HG02938 (cell line): ENCODE measurements at regions not wholly inside any gene's neighbourhood (a gene's known extent, or its start where the extent isn't known, plus 50 kb on each side); places are given as distances from the start of the nearest gene placed in this dataset.
"Not testable (repeated sequence)": the region's sequence is repeated elsewhere in the genome, so short reads cannot be mapped to it uniquely, and the experiment has no call there.

Experiments used
- ATAC-seq: cut with Tn5 transposase; IDR thresholded peaks from one replicate; pipeline ENCODE4 v1.9.1; 2021; ENCODE audit warnings: mild to moderate bottlenecking, moderate library complexity; ENCODE audit not compliant: unreplicated experiment

DNA sequence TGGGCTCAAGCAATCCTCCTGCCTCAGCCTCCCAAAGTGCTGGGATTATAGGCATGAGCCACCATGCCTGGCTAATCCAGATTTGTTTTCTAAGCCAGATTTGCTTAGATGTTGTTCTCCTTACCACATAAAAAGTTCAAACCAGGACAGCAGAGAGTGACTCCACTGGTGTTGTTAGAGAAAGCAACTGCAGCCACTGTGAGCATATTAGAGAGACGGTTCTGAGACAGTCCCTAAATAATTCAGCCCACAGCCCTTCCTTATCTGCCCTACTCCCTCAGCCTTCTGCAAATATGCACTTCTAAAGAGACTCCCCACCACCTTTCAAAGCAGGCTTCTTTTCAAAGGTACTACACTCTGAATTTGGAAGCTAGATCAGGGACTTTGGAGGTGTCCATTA lies 96.1 kb downstream of the DRD1 start:
- no peak for ATAC-seq

- no peak for ATAC-seq
Observed at GRCh38 chr5:175347027-175347426, 97.0 kb downstream of the DRD1 start.

DNA sequence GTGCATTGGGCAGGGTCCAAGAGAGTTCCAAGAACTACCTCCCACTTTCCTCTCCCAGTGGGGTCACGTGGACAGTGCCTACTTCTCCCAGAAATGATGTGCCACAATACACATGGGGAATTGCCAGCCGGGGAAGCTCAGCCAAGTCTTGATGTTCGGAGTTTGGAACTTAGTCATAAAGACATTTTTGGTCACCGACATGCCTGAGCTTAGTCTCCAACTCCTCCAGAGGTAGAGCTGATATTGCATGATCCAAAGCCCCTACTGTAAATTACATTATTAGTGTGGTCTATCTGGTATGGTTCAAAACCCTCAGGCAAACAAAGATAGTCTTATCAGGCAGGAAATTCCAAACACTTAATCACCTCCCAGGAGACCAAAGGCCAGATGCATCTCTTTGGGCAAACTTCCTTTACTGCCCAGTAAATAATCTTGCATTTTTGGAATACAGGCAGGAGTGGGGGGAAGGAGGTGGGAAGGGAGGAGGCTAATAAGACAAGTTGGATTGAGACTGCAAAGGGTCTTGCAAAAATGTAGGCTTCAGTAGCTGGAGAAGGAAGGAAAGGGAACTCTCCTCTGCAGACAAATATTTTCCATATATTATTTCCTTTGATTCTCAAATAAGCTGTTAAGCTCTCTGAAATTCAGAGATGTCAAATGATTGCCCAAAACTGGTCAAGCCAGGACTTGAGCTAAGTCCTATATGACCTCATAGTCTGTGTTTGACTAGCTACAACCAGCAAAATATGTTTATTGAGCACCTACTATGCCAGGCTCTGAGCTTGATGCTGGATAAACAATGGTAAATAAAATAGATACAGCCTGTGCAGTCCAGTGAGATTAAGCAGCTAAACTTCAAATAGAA lies 99.4 kb downstream of the DRD1 start:
- ATAC-seq = no peak

GRCh38 chr5:175343308-175343707 lies 100.7 kb downstream of the DRD1 start:
- no peak for ATAC-seq

- ATAC-seq = no peak
Observed at GRCh38 chr5:175340180-175340579, 103.8 kb downstream of the DRD1 start.

DNA sequence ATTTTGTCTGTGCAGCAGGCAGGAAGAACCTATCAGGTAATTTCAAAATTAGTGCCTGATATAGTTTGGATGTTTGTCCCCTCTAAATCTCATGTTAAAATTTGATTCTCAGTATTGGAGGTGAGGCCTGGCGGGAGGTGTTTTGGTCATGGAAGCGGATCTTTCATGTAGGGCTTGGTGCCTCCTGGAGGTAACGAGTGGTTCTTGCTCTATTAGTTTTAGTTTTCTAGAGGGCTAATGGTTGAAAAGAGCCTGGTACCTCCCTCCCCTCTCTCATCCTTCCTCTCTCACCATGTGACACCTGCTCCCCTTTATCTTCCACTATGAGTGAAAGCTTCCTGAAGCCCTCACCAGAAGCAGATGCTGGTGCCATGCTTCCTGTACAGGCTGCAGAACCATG lies 106.3 kb downstream of the DRD1 start:
- no peak for ATAC-seq

GRCh38 chr5:175336781-175337180 lies 107.2 kb downstream of the DRD1 start:
- no peak for ATAC-seq

- ATAC-seq = no peak
Observed at GRCh38 chr5:175335691-175336090, 108.3 kb downstream of the DRD1 start.

GRCh38 chr5:175331173-175332036 lies 112.6 kb downstream of the DRD1 start:
- not testable (repeated sequence) for ATAC-seq

GRCh38 chr5:175329976-175330375 lies 114.0 kb downstream of the DRD1 start:
- ATAC-seq = no peak

DNA sequence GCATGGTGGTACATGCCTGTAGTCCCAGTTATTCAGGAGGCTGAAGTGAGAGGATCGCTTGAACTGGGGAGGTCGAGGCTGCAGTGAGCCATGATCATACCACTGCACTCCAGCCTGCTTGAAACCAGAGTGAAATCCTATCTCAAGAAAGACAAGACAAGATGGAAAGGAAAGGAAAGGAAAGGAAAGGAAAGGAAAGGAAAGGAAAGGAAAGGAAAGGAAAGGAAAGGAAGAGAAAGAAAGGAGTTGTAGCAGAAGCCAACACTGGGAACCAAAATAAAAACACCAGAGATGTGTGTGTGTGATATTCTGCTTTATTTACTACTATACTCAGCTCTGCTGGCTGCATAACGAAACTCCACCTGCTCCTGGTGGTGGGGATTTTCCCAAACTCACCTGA lies 115.3 kb downstream of the DRD1 start:
- no peak for ATAC-seq

DNA sequence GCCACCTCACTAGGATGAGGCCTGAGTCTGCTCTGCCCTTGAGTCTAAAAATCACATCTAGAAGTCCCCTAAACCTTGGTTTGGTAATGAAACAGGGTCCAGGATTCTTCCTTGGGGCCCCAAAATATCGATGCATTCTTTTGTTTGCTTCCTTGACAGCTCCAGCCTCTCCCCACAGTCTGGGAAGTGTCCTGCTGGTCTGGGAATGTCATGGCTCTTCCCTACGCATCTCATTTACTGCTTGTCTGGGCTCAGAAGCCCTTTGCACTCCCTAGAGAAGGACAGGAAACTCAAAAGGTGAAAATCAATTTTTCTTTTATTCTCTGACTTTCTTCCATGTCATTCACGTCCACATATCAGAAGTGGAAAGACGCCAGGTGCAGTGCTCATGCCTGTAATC lies 115.8 kb downstream of the DRD1 start:
- ATAC-seq = no peak

DNA sequence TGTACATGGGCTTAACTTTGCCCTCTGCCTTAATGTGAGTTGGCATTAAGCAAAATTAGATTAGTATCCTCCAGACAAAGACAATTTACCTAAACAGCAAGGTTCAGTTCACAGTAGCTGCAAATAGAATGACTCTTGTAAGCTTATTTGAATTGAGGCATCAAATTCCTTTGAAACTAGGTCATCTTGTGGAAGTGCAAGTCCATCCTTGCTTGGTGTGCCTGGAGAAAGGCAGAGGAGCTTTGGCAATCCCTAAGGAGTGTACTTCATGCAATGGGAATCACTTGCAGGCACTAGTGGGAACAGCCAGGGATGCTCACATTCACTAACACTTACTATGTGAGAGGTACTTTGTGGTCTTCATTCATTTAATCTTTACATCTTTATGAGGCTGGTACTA lies 118.3 kb downstream of the DRD1 start:
- ATAC-seq = no peak

- no peak for ATAC-seq
Observed at GRCh38 chr5:175321927-175322532, 122.0 kb downstream of the DRD1 start.

DNA sequence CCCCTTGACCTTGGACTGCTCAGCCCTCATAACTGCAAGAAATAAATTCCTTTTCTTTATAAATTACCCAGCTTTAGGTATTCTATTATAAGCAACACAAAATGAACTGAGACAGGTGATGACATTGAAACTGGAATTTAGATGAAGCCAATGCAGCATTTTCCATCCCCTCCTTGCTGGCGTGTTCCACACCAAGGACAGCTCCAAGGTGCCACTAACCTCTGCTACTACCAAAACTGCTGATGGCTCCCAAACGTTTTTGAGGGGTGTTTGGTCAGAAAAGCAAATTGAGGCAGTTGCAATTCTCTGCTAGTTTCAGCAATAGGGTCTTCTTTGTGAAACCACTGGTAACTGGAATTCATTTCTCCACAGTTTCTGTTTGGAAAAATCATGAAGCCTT lies 124.8 kb downstream of the DRD1 start:
- no peak for ATAC-seq

- no peak for ATAC-seq
Observed at GRCh38 chr5:175317872-175318271, 126.1 kb downstream of the DRD1 start.

- ATAC-seq = no peak
Observed at GRCh38 chr5:175309218-175309810, 134.7 kb downstream of the DRD1 start.

DNA sequence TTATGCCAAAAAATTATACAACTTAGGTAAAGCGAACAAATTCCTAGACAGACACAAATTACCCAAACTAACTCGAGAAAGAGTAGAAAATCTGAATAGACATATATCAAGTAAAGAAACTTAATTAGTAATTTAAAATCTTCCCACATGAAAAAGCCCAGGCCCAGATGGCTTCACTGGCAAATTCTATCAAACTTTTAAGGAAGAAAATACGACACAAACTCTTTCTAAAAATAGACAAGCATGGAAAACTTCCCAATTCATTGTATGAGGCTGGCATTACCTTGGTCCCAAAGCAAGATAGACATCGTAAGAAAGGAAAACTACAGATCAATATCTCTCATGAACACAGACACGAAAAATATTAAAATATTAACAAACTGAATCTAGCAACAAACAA lies 135.3 kb downstream of the DRD1 start:
- no peak for ATAC-seq

DNA sequence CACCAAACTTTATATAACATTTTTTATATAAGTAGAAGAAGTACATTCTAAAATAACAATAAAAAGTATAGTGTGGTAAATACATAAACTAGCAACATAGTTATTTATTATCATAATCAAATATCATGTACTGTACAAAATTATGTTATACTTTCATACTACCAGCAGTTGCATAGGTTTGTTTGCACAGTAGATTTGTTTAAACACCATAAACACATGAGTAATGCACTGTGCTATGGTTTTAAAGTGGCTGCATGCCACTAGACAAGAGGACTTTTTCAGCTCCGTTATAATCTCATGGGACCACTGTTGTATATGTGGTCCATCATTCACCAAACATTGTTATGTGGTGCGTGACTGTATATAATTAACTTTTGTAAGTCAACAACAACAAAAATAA lies 137.6 kb downstream of the DRD1 start:
- no peak for ATAC-seq

DNA sequence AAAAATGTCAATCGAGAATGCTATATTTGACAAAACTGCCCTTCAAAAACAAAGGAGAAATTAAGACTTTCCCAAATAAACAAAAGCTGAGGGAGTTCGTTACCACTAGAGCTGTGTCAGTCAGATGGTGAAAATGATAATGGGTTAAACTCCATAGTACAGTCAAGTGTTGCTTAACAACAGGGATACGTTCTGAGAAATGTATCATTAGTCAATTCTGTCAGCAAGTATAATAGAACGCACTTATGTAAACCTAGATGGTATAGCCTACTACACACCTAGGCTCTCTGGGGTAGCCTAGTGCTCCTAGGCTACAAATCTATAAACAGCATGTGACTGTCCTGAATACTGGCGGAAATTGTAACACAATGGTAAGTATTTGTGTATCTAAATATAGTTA lies 138.7 kb downstream of the DRD1 start:
- no peak for ATAC-seq

DNA sequence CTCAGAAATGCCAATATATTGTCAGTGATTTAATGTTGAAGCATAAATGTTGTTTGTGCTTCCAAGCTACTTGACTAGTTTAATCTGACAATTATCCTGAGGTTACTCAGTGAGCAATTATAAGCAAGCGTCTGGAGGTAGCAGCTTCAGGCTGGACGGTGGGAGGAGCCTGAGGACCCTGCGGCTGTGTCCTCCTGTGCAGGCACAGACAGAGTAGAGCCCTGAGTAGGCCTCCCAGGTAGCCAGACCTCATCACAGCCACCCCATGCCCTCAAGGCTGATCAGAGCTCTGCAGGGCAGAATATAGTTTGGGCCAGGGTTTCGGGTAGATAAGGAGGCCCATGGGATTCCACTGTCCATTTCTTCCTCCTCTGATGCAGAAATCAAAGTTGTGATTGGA lies 153.6 kb downstream of the DRD1 start:
- ATAC-seq = no peak
